Stimulated activated CD4-positive, alpha-beta T cell treated with anti-CD3 and anti-CD28 coated beads, Interleukin-12 subunit alpha, Interleukin-12 subunit beta, amount 100 ng/mL, for 4 hours (primary cell): ENCODE measurements at regions not wholly inside any gene's neighbourhood (a gene's known extent, or its start where the extent isn't known, plus 50 kb on each side); places are given as distances from the start of the nearest gene placed in this dataset.
"Not testable (repeated sequence)": the region's sequence is repeated elsewhere in the genome, so short reads cannot be mapped to it uniquely, and the experiment has no call there.

Source experiments
- DNase-seq: peaks from one replicate; pipeline ENCODE4 v3.0.0-alpha.2; 2020

DNA sequence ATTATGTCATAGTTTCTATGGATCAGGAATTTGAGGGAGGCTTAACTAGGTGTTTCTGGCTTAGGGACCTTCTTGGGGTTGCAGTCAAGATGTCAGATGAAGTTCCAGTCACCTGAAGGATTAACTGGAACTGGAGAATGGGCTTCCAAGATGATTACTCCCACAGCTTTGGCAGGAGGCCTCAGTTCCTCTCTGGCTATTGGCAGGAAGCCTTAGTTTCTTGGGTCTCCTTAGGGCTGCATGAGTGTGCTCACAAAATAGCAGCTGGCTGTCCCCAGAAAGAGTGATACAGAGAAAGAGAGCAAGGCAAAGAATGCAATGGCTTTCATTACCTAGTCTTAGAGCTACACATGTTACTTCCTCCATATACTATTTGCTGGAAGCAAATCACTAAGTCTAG lies 138.1 kb upstream of the TLE4 start:
- DNase-seq, result no peak

DNA sequence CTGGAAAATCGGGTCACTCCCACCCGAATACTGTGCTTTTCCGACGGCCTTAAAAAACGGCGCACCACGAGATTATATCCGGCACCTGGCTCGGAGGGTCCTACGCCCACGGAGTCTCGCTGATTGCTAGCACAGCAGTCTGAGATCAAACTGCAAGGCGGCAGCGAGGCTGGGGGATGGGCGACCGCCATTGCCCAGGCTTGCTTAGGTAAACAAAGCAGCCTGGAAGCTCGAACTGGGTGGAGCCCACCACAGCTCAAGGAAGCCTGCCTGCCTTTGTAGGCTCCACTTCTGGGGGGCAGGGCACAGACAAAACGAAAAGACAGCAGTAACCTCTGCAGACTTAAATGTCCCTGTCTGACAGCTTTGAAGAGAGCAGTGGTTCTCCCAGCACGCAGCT lies 132.5 kb upstream of the TLE4 start:
- not testable (repeated sequence) for DNase-seq

- DNase-seq, result no peak
Observed at GRCh38 chr9:79446523-79447307, 125.0 kb upstream of the TLE4 start.

DNA sequence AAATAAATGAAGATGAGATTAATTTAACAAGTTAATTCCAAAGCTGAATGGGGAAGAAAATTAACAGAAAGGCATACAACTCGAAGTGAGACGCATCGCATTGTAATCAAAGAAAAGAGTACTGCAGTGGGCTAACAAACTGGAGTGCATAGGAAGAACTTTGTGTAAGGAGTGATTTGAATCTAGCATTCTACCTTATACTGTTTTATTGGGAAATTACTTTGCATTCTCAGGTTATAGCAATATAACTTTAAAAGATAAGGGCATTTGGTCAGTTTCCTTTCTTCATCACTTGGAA lies 124.5 kb upstream of the TLE4 start:
- no peak for DNase-seq

DNA sequence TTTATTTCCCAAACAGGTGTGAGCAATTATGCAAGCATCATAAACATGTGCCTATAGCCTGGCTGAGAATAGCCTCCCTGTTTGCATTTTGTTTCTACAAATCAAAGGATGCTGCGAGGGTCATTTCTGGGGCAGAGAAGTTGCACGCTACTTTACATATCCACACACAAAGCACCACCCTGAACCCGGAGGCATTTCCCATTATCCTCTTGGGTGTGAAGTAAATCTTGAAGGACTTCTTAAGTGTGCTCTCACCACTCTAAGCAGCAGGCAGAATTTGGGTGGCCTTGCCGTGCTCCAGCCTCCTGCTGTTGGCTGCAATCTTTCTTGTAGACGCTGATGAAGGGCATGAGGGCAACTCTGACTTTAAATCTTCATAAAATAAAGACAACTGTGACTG lies 124.0 kb upstream of the TLE4 start:
- DNase-seq, result no peak

GRCh38 chr9:79452265-79452664 lies 119.5 kb upstream of the TLE4 start:
- no peak for DNase-seq

GRCh38 chr9:79461712-79462111 lies 110.1 kb upstream of the TLE4 start:
- no peak for DNase-seq

GRCh38 chr9:79465156-79465555 lies 106.6 kb upstream of the TLE4 start:
- DNase-seq, result no peak

- DNase-seq, result no peak
Observed at GRCh38 chr9:79469164-79469563, 102.6 kb upstream of the TLE4 start.

- no peak for DNase-seq
Observed at GRCh38 chr9:79470954-79471353, 100.8 kb upstream of the TLE4 start.

GRCh38 chr9:79471580-79472543 lies 99.9 kb upstream of the TLE4 start:
- DNase-seq, result no peak

GRCh38 chr9:79473704-79474103 lies 98.1 kb upstream of the TLE4 start:
- no peak for DNase-seq

DNA sequence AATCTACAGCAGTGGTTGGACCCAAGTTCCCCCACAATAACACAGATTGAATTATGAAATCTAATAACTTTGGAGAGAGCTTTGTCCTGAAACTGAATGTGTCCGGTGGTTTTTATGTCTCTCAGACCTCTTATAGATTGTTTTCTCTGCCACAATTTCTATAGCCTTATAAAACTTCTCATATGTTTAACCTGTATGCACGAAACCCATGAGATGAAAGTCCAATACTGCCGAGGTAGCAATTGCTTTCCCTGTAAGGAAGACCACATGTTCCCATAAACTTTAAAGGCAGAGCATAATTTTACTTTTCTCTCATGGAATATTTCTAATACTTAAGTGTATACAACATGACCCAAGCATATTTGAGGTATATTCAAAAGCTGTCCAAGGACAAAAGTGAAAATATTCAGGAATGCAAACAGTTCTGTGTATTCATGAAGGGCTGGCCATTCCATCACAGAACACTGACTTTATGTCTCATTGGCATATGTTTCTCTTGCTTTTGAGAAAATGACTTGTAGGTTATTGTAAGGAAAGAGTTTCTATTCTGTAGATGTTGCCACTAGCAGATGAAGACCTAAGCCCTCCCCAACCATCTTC lies 94.4 kb upstream of the TLE4 start:
- DNase-seq, result no peak

DNA sequence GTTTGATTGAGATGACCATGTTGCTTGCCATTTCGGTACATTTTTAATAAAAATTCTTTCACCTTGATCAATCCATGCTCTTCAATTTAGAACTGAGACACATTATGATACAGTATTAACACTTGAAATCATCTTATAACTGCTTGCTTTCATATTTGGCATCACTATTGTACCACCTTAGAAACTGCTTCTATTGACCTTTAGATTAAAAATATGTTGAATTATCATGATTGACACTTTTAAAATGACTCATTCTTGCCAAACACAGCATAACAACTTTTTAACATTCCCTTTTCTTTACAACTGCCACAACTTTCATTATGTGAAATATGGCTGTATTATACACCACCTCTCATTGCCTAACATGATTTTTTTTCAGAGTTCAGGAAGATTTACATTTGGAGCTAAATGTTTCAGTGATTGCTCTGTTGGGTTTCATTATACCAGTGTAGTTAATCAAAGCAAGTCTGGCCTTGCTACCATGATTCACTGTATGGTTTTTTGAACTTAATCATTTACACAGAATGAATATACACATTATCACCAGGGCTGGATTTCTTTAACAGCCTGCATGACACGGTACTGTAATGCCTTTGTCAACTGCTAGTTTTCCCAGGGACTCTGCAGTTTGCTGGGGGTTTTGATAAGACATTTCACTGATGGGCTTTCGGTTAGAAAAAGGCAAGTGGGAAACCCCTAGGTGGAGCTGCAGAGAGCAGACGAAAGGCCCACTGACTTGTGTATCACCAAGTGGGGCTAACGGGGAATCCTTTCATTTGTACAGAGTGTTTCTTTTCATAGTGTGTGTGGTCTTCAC lies 93.6 kb upstream of the TLE4 start:
- DNase-seq, result no peak

DNA sequence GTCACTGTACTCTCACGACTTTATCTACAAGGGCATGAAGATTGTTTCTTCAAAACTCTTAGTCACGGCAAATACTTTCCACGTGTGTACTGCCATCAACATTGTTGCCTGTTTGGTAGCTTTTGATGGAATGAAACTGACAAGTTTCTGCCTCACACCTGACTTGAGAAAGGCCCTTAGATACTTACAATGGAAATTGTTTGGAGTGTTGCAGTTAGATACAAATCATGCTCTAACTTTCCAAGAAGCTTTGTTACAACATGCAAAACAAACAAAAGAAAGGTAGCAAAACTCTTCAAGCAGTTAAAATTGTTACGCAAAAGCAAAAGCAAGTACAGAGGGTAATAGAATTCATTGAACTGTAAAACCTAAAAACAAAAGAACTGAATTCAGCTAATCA lies 91.1 kb upstream of the TLE4 start:
- DNase-seq, result no peak

DNA sequence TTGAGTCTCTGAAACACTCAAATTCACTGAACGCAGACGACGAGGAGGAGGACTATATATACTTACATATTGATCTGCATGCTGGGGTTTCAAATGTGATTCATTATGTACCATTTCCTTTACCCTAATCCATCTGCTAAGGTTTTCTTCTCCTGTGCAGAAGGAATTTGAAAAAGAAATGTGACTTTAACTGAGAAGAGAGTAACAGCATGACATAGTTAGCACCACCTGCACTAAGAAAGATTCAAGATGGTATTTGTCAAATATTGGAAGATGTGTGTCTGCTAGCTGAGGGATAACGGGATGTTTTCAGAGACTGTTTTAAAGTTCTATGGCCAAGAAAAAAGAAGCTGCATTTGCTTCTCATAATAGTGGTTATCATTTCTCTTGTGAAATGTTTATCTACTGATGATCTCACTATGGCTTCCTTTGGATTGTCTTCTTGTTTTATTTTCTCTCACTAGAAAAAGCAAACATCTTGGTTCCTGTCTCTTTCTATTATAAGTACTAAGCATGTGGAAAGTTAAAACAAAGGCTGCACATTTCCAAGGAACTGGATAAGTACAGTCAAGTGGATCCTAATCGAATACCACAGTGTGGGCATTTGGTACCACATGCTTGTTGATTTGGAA lies 89.8 kb upstream of the TLE4 start:
- no peak for DNase-seq

- no peak for DNase-seq
Observed at GRCh38 chr9:79485258-79485657, 86.5 kb upstream of the TLE4 start.

DNA sequence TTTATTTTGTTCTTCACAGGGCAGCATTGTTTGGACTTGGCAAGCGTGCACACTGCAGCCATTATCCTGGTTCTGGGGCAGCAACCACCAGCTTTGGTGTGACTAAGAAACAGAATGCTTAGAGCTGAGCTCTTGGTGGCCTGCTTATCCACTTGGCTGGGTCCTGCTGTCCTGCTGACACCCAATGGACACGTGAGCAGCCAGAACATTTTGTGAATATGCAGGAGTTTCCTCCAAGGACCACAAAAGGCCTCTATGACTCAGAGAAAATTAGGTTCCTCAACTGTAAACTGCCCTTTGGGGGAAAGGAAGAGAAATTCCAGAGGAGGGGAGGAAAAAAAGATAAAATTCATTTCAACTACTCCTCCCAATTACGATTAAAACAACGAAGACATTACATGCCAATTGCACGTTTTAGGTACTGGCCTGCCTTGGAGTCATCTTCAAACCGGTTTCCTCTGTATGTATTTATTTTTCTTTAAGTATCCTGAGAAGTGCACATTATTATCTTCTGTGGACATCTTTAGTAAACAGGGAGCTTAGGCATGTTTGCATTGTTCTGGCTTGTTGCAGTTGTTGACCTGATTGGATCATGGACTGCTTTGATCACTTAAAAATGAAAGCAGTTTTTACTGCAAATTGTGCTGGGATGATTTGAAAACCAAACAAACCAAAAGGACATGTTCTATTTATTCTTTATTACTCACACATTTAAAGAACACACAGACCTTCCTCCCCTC lies 82.3 kb upstream of the TLE4 start:
- DNase-seq, result no peak

DNA sequence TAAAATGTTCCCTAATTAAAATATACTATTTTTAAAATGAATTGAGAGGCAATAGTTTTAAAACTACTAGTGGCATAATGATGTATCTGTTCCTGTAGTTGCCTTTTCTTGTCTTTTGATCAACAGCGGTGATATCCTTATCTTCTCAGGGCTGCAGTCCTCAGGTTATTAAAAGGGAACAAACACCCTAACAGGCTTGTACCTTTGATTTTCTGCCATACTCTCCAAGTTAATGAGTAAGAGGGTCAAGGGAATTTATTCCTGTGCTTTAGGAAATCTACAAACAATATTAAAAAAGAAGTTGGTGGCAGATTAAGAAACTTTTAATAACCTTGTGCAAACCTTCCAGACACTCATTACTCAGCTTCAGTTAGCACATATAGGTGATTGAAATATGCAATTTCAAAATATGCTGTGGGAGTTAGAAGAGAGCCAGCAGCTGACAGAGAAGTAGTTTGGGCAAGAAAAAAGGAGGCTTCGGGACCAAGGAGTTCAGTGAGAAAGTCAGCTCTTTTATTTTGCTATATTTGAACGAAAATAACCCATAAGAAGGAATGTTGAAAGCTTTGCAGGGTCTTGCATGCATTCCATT lies 81.0 kb upstream of the TLE4 start:
- DNase-seq, result no peak

GRCh38 chr9:79492092-79493009 lies 79.4 kb upstream of the TLE4 start:
- no peak for DNase-seq
